Cardiac fibroblast (primary cell): ENCODE measurements at regions not wholly inside any gene's neighbourhood (a gene's known extent, or its start where the extent isn't known, plus 50 kb on each side); places are given as distances from the start of the nearest gene placed in this dataset.

Source experiments
- DNase-seq, 2 donors: peaks; one replicate each; pipeline versions ENCODE4 v3.0.0 to v3.0.0-alpha.2; 2010; ENCODE audit warnings: low read depth in 2 of 2
- H3K4me3 ChIP-seq, 2 donors: replicated peaks in 1 of 2; 1 replicate in 1 of 2; 2 replicates in 1 of 2; pipeline ENCODE4 v1.5.1; 2011; ENCODE audit warnings: low read depth in 2 of 2, low read length in 2 of 2, mild to moderate bottlenecking in 2 of 2, moderate library complexity in 1 of 2
- TF ChIP-seq, protein P1 (sequence below): IDR thresholded peaks from one replicate; pipeline ENCODE4 v1.5.1; 2011; ENCODE audit warnings: low read depth, mild to moderate bottlenecking, low read length, inconsistent platforms

DNA sequence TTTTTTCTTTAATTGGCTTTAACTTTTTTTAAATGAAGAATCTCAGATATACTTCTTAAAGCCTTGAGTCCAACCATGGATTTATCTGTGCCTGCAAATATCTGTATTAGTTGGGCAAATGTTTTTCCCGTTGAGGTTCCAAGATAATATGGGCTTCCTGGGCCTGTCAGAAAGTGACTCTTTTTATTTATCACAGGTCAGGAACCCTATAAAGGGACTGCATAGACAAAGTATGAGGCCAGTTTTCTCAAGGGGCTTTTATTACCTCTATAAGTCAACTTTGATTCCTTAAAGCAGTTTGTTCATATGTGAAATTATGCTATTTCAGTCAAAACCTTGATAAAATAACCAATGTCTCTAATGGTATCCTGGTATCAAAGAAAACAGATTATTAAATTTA is 80.2 kb upstream of the BMP2K start:
- H3K4me3 ChIP-seq, result no peak overlapping the region
- TF ChIP-seq, protein P1, sequence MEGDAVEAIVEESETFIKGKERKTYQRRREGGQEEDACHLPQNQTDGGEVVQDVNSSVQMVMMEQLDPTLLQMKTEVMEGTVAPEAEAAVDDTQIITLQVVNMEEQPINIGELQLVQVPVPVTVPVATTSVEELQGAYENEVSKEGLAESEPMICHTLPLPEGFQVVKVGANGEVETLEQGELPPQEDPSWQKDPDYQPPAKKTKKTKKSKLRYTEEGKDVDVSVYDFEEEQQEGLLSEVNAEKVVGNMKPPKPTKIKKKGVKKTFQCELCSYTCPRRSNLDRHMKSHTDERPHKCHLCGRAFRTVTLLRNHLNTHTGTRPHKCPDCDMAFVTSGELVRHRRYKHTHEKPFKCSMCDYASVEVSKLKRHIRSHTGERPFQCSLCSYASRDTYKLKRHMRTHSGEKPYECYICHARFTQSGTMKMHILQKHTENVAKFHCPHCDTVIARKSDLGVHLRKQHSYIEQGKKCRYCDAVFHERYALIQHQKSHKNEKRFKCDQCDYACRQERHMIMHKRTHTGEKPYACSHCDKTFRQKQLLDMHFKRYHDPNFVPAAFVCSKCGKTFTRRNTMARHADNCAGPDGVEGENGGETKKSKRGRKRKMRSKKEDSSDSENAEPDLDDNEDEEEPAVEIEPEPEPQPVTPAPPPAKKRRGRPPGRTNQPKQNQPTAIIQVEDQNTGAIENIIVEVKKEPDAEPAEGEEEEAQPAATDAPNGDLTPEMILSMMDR, result no peak
- no peak for DNase-seq

- H3K4me3 ChIP-seq, result no peak overlapping the region
- DNase-seq, result no peak
- TF ChIP-seq, protein P1, result no peak
These were observed 73.1 kb upstream of the BMP2K start for GRCh38 chr4:78703079-78703478.

GRCh38 chr4:78704317-78704716 is 71.8 kb upstream of the BMP2K start:
- TF ChIP-seq, protein P1, result no peak
- no peak for DNase-seq
- H3K4me3 ChIP-seq, result no peak overlapping the region

DNA sequence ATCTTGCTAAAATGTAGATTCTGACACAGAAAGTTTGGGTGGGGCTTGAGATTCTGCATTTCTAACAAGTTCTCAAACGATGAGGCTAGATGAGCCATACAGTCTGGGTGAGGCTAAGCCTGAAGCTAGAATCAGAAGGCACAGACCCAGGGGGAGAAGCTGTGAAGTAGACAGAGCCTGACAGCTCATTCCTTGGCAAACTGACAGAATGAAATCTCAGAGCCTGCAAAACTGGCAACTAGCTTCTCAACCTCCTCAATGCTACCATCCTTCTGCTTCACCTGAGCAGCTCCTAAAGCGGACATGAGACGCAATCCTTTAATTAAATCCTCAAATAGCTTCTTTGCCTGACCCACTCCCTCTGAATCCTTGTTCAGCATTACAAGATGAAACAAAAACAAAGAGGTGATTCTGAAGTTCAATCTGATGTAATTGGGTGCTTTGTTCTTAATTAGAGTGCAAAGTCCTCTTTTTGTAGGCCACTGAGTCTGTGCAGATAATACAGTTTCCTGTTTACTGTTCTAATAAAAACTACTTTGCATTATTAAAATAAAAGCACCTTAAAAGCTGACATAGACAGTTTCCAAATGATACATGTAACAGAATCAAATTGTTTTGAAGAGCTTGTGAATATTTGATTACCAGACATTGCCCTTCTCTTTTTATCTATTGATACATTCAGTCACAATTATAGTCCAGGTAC is 71.0 kb upstream of the BMP2K start:
- peak; percentile 69 to 82 for DNase-seq
- H3K4me3 ChIP-seq, result no peak overlapping the region
- TF ChIP-seq, protein P1, result no peak

DNA sequence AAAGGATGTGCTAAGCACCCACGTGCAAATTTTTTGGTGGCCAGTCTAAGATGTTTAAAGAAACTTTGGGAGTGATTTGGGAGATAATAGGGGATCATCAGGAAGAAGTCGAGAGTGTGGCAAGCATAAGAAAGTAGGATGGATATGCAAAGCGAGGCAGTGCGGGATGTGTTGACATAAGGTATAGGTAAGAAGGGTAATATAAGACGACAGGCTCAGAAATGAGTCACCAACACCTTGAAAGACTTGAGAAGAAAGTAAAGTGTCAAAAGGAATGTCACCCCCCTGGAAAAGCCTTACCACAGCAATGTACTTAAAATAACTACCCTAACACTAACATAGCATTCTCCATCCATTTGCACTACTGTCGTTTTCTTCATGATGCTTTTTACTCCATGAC is 69.8 kb upstream of the BMP2K start:
- no peak overlapping the region for H3K4me3 ChIP-seq
- no peak for DNase-seq
- TF ChIP-seq, protein P1, result no peak

DNA sequence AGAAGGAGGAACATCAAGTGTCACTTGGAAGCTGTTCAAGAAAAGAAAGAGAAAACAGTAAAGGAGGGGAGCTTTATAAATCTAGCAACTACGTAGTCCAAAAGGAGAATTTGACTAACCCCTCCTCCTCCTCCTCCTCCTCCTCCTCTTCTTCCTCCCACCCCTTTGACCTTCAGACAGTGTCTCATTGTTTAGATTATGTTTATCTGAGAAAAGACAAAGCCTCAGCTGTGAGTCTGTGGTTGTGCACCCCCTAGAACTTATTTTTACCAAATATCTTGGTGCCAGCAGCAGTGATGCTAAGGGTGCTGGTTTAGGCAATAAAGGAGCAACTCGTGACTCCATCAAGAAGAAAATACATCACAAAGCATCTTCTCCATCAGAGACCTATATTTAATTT is 68.9 kb upstream of the BMP2K start:
- DNase-seq, result no peak
- H3K4me3 ChIP-seq, result no peak overlapping the region
- TF ChIP-seq, protein P1, result no peak

DNA sequence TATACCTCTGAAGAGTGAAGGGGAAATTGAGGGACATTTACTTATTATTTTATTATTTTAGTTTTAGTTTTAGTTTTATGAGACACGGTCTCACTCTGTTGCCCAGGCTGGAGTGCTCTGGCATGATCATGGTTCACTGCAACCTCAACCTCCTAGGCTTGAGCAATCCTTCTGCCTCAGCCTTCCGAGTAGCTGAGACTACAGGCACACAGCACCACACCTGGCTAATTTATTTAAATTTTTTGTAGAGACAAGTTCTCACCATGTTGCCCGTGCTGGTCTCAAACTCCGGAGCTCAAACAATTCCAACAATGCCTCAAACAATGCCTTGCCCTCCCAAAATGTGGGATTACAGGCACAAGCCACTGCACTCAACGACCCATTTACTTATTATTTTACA is 68.4 kb upstream of the BMP2K start:
- no peak overlapping the region for H3K4me3 ChIP-seq
- no peak for DNase-seq
- TF ChIP-seq, protein P1, result no peak
